LoVo (cell line): ENCODE measurements at regions not wholly inside any gene's neighbourhood (a gene's known extent, or its start where the extent isn't known, plus 50 kb on each side); places are given as distances from the start of the nearest gene placed in this dataset.
A peak's percentile ranks its signal among the peaks of the same experiment; 100 is the strongest.

Experiments
- DNase-seq: peaks from one replicate; pipeline ENCODE4 v3.0.0-alpha.2; 2016; ENCODE audit warnings: low spot score

GRCh38 chr7:156096771-156097538, 284.7 kb upstream of the SHH start:
- DNase-seq: no peak

- no peak for DNase-seq
These were observed 283.8 kb upstream of the SHH start for GRCh38 chr7:156095908-156096539.

GRCh38 chr7:156094350-156095146, 282.3 kb upstream of the SHH start:
- no peak for DNase-seq

GRCh38 chr7:156092307-156092706, 280.0 kb upstream of the SHH start:
- DNase-seq: no peak

GRCh38 chr7:156091519-156092080, 279.3 kb upstream of the SHH start:
- DNase-seq: no peak

GRCh38 chr7:156090988-156091387, 278.7 kb upstream of the SHH start:
- no peak for DNase-seq

- DNase-seq: no peak
These were observed 277.0 kb upstream of the SHH start for GRCh38 chr7:156089222-156089621.

- no peak for DNase-seq
These were observed 275.9 kb upstream of the SHH start for GRCh38 chr7:156088115-156088514.

- DNase-seq: no peak
These were observed 270.1 kb upstream of the SHH start for GRCh38 chr7:156082048-156083040.

- no peak for DNase-seq
These were observed 268.3 kb upstream of the SHH start for GRCh38 chr7:156080596-156080995.

GRCh38 chr7:156080046-156080445, 267.8 kb upstream of the SHH start:
- DNase-seq: no peak

- no peak for DNase-seq
These were observed 266.9 kb upstream of the SHH start for GRCh38 chr7:156079156-156079555.

- no peak for DNase-seq
These were observed 262.8 kb upstream of the SHH start for GRCh38 chr7:156074982-156075615.

GRCh38 chr7:156074084-156074483, 261.8 kb upstream of the SHH start:
- DNase-seq: no peak

- no peak for DNase-seq
These were observed 261.2 kb upstream of the SHH start for GRCh38 chr7:156073366-156074052.

- no peak for DNase-seq
These were observed 259.3 kb upstream of the SHH start for GRCh38 chr7:156071612-156072011.

GRCh38 chr7:156069891-156070290, 257.6 kb upstream of the SHH start:
- DNase-seq: no peak

GRCh38 chr7:156067156-156067555, 254.9 kb upstream of the SHH start:
- no peak for DNase-seq

GRCh38 chr7:156065400-156065799, 253.1 kb upstream of the SHH start:
- DNase-seq: no peak

- peak; percentile 88 for DNase-seq
These were observed 252.7 kb upstream of the SHH start for GRCh38 chr7:156064971-156065386.
